GM23248 (cell line): ENCODE measurements at regions not wholly inside any gene's neighbourhood (a gene's known extent, or its start where the extent isn't known, plus 50 kb on each side); places are given as distances from the start of the nearest gene placed in this dataset.
"Not testable (repeated sequence)": the region's sequence is repeated elsewhere in the genome, so short reads cannot be mapped to it uniquely, and the experiment has no call there.

Experiments
- DNase-seq: peaks from one replicate; pipeline ENCODE4 v3.0.0-alpha.2; 2015
- H2AFZ ChIP-seq: fragments of 200-600 bp; sonication (generic); 2 replicates; pipeline ENCODE4 v1.6.1; 2016; ENCODE audit warnings: antibody characterized with exemption
- H3F3A ChIP-seq: fragments of 200-600 bp; sonication (generic); 2 replicates; pipeline ENCODE4 v1.6.1; 2016; ENCODE audit warnings: mild to moderate bottlenecking, antibody characterized with exemption, mixed run types; ENCODE audit not compliant: insufficient read depth
- H3K27ac ChIP-seq: fragments of 200-600 bp; sonication (generic); 2 replicates; pipeline ENCODE4 v1.5.1; 2016; ENCODE audit warnings: mild to moderate bottlenecking
- H3K27me3 ChIP-seq: fragments of 200-600 bp; sonication (generic); replicated peaks from 2 replicates; pipeline ENCODE4 v1.6.1; 2016; ENCODE audit warnings: mild to moderate bottlenecking; ENCODE audit not compliant: insufficient read depth
- H3K36me3 ChIP-seq: fragments of 200-600 bp; sonication (generic); 2 replicates; pipeline ENCODE4 v1.6.1; 2016; ENCODE audit warnings: low read depth, mild to moderate bottlenecking
- H3K4me1 ChIP-seq: fragments of 200-600 bp; sonication (generic); 2 replicates; pipeline ENCODE4 v1.6.1; 2016; ENCODE audit warnings: mild to moderate bottlenecking; ENCODE audit not compliant: insufficient read depth
- H3K4me2 ChIP-seq: fragments of 200-600 bp; sonication (generic); one replicate; pipeline ENCODE4 v1.6.1; 2016; ENCODE audit warnings: mild to moderate bottlenecking; ENCODE audit not compliant: unreplicated experiment
- H3K4me3 ChIP-seq: fragments of 200-600 bp; sonication (generic); 2 replicates; pipeline ENCODE4 v1.5.1; 2016; ENCODE audit warnings: mild to moderate bottlenecking
- H3K79me2 ChIP-seq: fragments of 200-600 bp; sonication (generic); 2 replicates; pipeline ENCODE4 v1.6.1; 2016; ENCODE audit warnings: mild to moderate bottlenecking; ENCODE audit not compliant: insufficient read depth
- H3K9ac ChIP-seq: fragments of 200-600 bp; sonication (generic); 2 replicates; pipeline ENCODE4 v1.6.1; 2016; ENCODE audit warnings: mild to moderate bottlenecking
- H3K9me2 ChIP-seq: fragments of 200-600 bp; sonication (generic); 2 replicates; pipeline ENCODE4 v1.6.1; 2016; ENCODE audit warnings: mixed run types, mild to moderate bottlenecking, moderate library complexity; ENCODE audit not compliant: insufficient read depth
- H3K9me3 ChIP-seq: fragments of 200-600 bp; sonication (generic); one replicate; pipeline ENCODE4 v1.6.1; 2017; ENCODE audit warnings: low read depth
- H4K20me1 ChIP-seq: fragments of 200-600 bp; sonication (generic); 2 replicates; pipeline ENCODE4 v1.6.0; 2016; ENCODE audit not compliant: insufficient read depth
- EZH2 ChIP-seq: fragments of 200-600 bp; sonication (generic); IDR thresholded peaks from 2 replicates; pipeline ENCODE4 v1.6.1; 2018; ENCODE audit warnings: antibody characterized with exemption, mild to moderate bottlenecking; ENCODE audit not compliant: insufficient read depth, poor library complexity, severe bottlenecking
- EZH2phosphoT487 ChIP-seq: fragments of 200-600 bp; sonication (generic); IDR thresholded peaks from 2 replicates; pipeline ENCODE4 v1.6.1; 2018; ENCODE audit warnings: antibody characterized with exemption, moderate library complexity, mild to moderate bottlenecking, low read depth; ENCODE audit not compliant: insufficient read depth
- WGBS, 2 experiments: methylation state at CpG; one replicate each; pipeline ENCODE4 v1.1.6; 2015 to 2017; ENCODE audit warnings: low lambda C conversion rate in 2 of 2, low coverage in 1 of 2; ENCODE audit errors: missing lambda C conversion rate in 2 of 2; 5-methylcytosine and 5-hydroxymethylcytosine counted together
- in situ Hi-C: fragments of 300-500 bp; cut with MboI; formaldehyde crosslinking; loops from 2 replicates; pipeline ENCODE4 v1.15.0; 2020

DNA sequence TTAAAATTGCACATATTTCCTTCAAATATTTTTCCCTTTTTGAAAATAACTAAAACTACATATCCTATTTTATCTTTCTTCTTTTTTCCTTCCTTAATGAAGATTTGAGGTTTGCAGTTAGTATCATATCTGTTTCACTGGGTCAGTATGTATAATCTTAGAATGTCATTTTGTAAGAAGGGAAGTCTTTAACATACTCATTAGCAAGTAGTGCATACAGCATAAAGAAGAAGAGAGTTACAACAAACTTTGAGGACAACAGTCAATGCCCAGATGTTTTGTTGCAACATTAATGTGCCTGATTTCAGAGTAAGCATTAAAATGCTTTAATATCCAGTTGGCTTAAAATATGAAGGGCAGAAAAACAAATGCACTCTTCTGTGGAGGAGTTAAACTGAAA, 176.9 kb upstream of the FBXO33 start:
- Histone ChIP-seq H3K9me2 (no peaks in the 10 kb centered on the region), H3K27ac (no peak overlapping the region), H3F3A (no peaks in the 10 kb centered on the region), H3K4me3 (no peak overlapping the region), H3K27me3 (no peaks in the 10 kb centered on the region), H3K9ac (no peak overlapping the region), H3K4me2 (no peak overlapping the region), H2AFZ (no peak overlapping the region), H3K79me2 (no peaks in the 10 kb centered on the region), H3K4me1 (no peaks in the 10 kb centered on the region), H4K20me1 (no peaks in the 10 kb centered on the region), H3K9me3 (no peaks in the 10 kb centered on the region), H3K36me3 (no peaks in the 10 kb centered on the region)
- no peak for TF ChIP-seq EZH2phosphoT487
- TF ChIP-seq EZH2 = no peak
- in situ Hi-C loops = no loop called here
- no peak for DNase-seq

DNA sequence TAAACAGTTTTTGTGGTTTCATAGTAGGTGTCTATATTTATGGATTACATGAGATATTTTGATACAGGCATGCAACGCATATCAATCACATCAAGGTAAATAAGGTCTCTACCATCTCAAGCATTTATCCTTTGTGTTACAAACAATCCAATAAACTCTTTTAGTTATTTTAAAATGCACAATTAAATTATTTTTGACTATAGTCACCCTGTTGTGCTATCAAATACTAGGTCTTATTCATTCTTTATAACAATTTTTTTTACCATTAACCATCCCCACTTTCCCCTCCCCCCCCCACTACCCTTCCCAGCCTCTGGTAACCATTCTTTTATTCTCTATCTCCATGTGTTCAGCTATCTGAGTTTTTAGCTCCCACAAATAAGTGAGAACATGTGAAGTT, 175.7 kb upstream of the FBXO33 start:
- in situ Hi-C loops = no loop called here
- no peaks in the 10 kb centered on the region for H3K9me2 ChIP-seq
- H3F3A ChIP-seq = no peaks in the 10 kb centered on the region
- no peak overlapping the region for H3K4me2 ChIP-seq
- no peak for TF ChIP-seq EZH2phosphoT487
- TF ChIP-seq EZH2 = no peak
- H2AFZ ChIP-seq = no peak overlapping the region
- H3K9me3 ChIP-seq = no peaks in the 10 kb centered on the region
- DNase-seq = no peak
- no peak overlapping the region for H3K27ac ChIP-seq
- WGBS, 2 experiments = 46 to 58% methylated on average over 1 of the region's 1 CpG
- no peaks in the 10 kb centered on the region for H3K36me3 ChIP-seq
- H3K27me3 ChIP-seq = no peaks in the 10 kb centered on the region
- no peaks in the 10 kb centered on the region for H4K20me1 ChIP-seq
- H3K4me3 ChIP-seq = no peak overlapping the region
- H3K79me2 ChIP-seq = no peaks in the 10 kb centered on the region
- no peaks in the 10 kb centered on the region for H3K4me1 ChIP-seq
- no peak overlapping the region for H3K9ac ChIP-seq

DNA sequence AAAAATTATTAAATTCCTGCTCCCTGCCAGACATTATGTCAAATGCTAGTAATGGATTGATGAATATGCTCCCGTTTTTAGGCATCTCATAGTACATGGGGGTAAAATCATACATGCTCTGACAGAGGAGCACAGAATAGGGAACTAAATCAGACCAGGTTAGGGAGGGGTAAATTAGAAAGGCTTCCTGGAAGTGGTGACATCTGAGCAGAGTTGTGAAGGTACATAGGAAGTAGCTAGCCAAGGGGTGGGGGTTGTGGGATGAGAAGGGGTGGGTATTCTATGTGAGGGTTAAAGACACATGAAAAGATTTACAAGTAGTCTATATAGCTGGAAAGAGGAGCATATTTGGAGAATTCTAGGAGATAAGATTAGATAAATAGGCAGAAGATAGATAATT, 171.7 kb upstream of the FBXO33 start:
- DNase-seq = no peak
- H3K9me3 ChIP-seq = no peaks in the 10 kb centered on the region
- H3K36me3 ChIP-seq = no peaks in the 10 kb centered on the region
- H3K27me3 ChIP-seq = no peaks in the 10 kb centered on the region
- no peak overlapping the region for H3K4me3 ChIP-seq
- H3F3A ChIP-seq = no peaks in the 10 kb centered on the region
- no peaks in the 10 kb centered on the region for H4K20me1 ChIP-seq
- in situ Hi-C loops = no loop called here
- TF ChIP-seq EZH2phosphoT487 (no peak), EZH2 (no peak)
- no peaks in the 10 kb centered on the region for H3K79me2 ChIP-seq
- H3K4me2 ChIP-seq = no peak overlapping the region
- H3K9me2 ChIP-seq = no peaks in the 10 kb centered on the region
- H3K9ac ChIP-seq = no peak overlapping the region
- H2AFZ ChIP-seq = no peak overlapping the region
- no peak overlapping the region for H3K27ac ChIP-seq
- whole genome bisulfite sequencing, 2 experiments = 4 to 6% methylated on average over 1 of the region's 1 CpG
- H3K4me1 ChIP-seq = no peaks in the 10 kb centered on the region

DNA sequence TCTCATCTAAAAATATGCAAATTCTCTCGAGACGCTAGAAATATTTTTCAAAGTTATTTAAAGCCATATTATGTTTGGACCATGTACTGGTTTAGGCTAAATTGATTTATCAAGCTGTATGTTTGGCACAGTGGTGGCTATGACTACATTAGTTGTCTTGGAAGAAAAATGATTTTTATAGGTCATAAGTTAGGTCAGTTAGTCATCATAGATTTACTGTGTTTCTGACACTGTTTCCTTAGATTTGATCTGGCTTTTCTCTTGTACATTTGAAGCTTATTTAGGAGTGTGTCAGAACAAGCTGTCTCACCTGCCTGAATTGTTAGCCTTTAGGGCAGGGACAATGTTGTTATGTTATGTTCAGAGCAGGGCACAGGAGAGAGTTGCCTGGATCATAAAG, 161.1 kb upstream of the FBXO33 start:
- WGBS, 2 experiments = 68 to 71% methylated on average over 2 of the region's 2 CpGs
- Histone ChIP-seq H3K9me3 (no peaks in the 10 kb centered on the region), H3K4me2 (no peak overlapping the region), H3K9me2 (no peaks in the 10 kb centered on the region), H3K27ac (no peak overlapping the region), H4K20me1 (no peaks in the 10 kb centered on the region), H2AFZ (no peak overlapping the region), H3F3A (no peaks in the 10 kb centered on the region), H3K27me3 (no peaks in the 10 kb centered on the region), H3K79me2 (no peaks in the 10 kb centered on the region), H3K36me3 (no peaks in the 10 kb centered on the region), H3K9ac (no peak overlapping the region), H3K4me1 (no peaks in the 10 kb centered on the region), H3K4me3 (no peak overlapping the region)
- TF ChIP-seq EZH2phosphoT487 (no peak), EZH2 (no peak)
- DNase-seq = no peak
- in situ Hi-C loops = no loop called here

DNA sequence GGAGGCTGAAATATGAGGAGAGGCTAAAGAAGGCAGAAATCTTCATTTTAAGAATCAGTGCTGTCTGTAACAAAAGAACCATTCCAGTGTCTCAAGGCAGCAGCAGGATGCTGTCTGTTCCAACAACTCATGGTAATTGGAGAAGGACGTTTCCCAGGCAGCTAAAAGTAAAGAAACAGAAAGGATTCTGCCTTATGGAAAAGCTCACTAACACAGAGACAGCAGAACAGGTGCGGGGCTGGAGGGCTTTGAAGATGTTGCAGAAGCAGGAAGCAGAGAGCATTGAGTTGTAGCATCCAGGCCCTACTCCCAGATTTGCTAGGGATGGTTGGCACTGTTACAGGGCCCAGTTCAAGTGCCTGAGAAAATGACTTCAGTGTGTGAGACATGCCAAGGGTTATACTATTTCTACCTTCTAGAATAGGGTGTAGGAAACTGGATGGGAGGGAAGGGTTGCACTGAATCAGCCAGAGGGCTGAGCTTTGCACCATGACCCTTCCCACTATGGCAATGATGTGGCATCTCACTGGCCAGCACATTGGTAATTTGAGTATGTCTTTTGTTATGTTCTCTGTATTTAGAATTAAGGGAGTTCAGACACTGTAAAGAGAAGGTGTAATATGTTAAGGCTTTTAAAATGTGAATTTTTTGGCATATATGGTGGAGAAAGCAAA, 160.0 kb upstream of the FBXO33 start:
- H3K27ac ChIP-seq = no peak overlapping the region
- H3K9me2 ChIP-seq = no peaks in the 10 kb centered on the region
- H3K27me3 ChIP-seq = no peaks in the 10 kb centered on the region
- no peak overlapping the region for H3K9ac ChIP-seq
- 2 to 8% methylated on average over 2 of the region's 2 CpGs for WGBS, 2 experiments
- no peak for DNase-seq
- TF ChIP-seq EZH2 = no peak
- TF ChIP-seq EZH2phosphoT487 = no peak
- no peaks in the 10 kb centered on the region for H3K36me3 ChIP-seq
- H4K20me1 ChIP-seq = no peaks in the 10 kb centered on the region
- H3F3A ChIP-seq = no peaks in the 10 kb centered on the region
- H3K4me2 ChIP-seq = no peak overlapping the region
- H3K4me3 ChIP-seq = no peak overlapping the region
- H3K4me1 ChIP-seq = no peaks in the 10 kb centered on the region
- no peaks in the 10 kb centered on the region for H3K79me2 ChIP-seq
- in situ Hi-C loops = no loop called here
- no peaks in the 10 kb centered on the region for H3K9me3 ChIP-seq
- no peak overlapping the region for H2AFZ ChIP-seq

DNA sequence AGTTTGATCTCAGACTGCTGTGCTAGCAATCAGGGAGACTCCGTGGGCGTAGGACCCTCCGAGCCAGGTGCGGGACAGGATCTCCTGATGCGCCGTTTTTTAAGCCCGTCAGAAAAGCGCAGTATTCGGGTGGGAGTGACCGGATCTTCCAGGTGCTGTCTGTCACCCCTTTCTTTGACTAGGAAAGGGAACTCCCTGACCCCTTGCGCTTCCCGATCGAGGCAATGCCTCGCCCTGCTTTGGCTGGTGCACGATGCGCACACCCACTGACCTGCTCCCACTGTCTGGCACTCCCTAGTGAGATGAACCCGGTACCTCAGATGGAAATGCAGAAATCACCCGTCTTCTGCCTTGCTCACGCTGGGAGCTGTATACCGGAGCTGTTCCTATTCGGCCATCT, 157.6 kb upstream of the FBXO33 start:
- H3K27me3 ChIP-seq, H2AFZ ChIP-seq, H3K9ac ChIP-seq, H3K9me3 ChIP-seq, H3K36me3 ChIP-seq, H3K27ac ChIP-seq, in situ Hi-C loops, DNase-seq, H3K4me2 ChIP-seq, H4K20me1 ChIP-seq, H3K9me2 ChIP-seq, H3K4me1 ChIP-seq, H3F3A ChIP-seq, H3K4me3 ChIP-seq, H3K79me2 ChIP-seq: not testable (repeated sequence)
- WGBS, 2 experiments = 69 to 71% methylated on average over 17 to 21 of the region's 21 CpGs
